SIG-M5 treated with dmso at 0.1 percent for 504 hours (cell line): ENCODE measurements at regions not wholly inside any gene's neighbourhood (a gene's known extent, or its start where the extent isn't known, plus 50 kb on each side); places are given as distances from the start of the nearest gene placed in this dataset.
"Not testable (repeated sequence)": the region's sequence is repeated elsewhere in the genome, so short reads cannot be mapped to it uniquely, and the experiment has no call there.

Experiments
- DNase-seq: peaks from one replicate; lab custom pipeline; 2025; ENCODE audit not compliant: unreplicated experiment; lab: John Stamatoyannopoulos, UW

- DNase-seq, result no peak
Measured at GRCh38 chr7:119758254-119758653, 514.7 kb upstream of the KCND2 start.

DNA sequence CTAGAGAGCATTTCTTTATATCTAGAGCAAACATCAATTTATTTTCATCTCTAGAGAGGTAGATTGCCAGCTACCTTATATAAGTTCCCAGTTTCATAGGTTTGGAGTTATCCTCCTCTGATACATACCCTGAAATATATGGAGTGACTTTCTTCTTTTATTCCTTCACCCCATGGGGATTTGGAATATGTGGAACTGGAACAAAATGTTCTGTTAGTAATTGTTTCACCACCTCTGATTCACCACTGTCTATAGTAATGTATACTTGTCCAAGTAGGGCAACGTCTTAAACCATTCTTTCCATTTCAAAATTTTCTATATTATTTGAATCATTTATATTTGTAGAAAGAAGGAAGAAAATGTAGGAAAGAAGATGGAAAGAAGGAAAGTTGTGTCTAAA lies 511.2 kb upstream of the KCND2 start:
- DNase-seq, result no peak

DNA sequence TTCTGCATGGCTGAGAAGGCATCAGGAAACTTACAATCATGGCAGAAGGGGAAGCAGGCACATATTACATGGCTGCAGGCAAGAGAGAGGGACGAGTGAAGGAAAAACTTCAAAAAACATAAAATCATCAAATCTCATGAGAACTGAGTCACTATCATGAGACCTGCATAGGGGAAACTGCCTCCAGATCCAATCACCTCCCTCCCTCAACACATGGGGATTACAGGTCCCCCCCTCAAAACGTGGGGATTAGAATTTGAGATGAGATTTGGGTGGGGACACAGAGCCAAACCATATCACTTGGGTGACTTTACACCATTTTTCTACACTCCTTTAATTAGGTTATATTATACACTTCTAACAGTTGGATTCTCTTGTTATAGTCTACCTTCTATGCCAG lies 490.7 kb upstream of the KCND2 start:
- no peak for DNase-seq

GRCh38 chr7:119783799-119784198 lies 489.2 kb upstream of the KCND2 start:
- no peak for DNase-seq

GRCh38 chr7:119802147-119802546 lies 470.8 kb upstream of the KCND2 start:
- no peak for DNase-seq

GRCh38 chr7:119825091-119825655 lies 447.8 kb upstream of the KCND2 start:
- DNase-seq, result no peak

DNA sequence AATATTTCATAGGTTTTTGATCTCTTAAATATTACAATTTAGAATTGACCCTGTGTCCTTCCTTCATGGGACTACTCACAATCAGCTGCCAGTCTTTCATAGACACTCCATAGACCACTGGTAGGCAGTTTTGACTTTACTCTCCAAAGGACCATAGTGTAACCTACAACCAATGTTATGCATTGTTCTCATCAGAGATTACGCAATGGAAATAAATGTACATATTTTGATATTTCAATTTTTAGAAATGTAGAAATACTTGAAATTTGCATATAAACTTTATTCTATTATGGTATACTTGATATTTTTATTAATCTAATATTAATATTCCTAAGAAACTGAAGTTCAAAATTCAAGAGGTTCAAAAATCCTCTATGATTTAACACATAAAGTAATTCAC lies 446.4 kb upstream of the KCND2 start:
- no peak for DNase-seq

GRCh38 chr7:119838444-119838843 lies 434.5 kb upstream of the KCND2 start:
- DNase-seq, result no peak

- no peak for DNase-seq
Measured at GRCh38 chr7:119842337-119842736, 430.6 kb upstream of the KCND2 start.

GRCh38 chr7:119842786-119843185 lies 430.2 kb upstream of the KCND2 start:
- DNase-seq, result no peak

DNA sequence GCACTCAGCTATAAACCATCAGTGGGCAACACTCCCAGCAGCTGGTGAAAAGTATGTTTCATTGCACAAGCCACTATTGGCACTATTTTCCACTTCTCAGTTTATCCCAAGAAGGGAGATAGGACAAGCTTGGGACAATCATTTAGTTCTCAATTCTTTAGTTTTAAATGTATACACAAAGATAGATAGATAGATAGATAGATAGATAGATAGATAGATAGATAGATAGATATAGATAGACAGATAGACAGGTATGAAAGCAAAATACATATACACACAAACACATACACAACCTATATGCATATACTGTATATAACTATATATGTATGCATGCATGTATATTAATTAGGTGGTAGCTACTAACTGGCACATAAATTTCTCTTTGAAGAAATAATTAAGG lies 411.6 kb upstream of the KCND2 start:
- no peak for DNase-seq

GRCh38 chr7:119868387-119868786 lies 404.6 kb upstream of the KCND2 start:
- no peak for DNase-seq

DNA sequence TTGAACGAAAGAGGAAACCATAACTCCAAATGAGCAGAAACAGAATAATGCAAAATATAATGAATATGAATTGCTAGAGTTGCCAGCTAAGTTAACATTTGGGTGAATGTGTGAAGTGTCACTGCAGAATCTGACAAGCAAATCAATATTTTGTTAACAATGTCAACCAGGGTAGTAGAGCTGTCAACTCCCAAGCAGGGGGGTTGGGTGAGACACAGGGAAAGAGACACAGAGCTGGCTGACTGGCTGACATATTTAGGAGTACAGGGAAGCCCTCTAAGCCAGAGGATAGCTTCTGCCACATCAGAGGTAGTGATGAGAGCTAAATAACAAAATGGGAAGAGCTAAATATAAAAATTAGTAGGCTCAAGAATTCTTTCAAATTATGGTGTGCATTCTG lies 393.1 kb upstream of the KCND2 start:
- DNase-seq, result no peak

- no peak for DNase-seq
Measured at GRCh38 chr7:119886007-119886406, 387.0 kb upstream of the KCND2 start.

- not testable (repeated sequence) for DNase-seq
Measured at GRCh38 chr7:119886525-119886924, 386.4 kb upstream of the KCND2 start.

DNA sequence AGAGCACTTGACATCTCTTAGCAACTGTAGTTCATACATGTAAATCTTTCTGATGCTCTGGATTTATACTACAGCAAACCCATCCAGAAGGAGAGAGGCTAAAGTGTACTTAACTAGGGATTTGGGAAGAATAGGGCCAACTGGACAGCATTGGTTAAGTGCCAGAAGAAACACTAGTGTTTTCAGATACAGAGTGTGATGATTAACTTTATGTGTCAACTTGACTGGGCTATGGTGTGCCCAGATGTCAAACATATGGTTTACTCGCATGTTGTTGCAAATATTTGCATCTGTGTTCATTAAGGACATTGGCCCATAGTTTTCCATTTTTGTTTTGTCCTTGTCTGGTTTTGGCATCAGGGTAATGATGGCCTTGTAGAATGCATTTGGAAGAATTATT lies 384.7 kb upstream of the KCND2 start:
- no peak for DNase-seq

DNA sequence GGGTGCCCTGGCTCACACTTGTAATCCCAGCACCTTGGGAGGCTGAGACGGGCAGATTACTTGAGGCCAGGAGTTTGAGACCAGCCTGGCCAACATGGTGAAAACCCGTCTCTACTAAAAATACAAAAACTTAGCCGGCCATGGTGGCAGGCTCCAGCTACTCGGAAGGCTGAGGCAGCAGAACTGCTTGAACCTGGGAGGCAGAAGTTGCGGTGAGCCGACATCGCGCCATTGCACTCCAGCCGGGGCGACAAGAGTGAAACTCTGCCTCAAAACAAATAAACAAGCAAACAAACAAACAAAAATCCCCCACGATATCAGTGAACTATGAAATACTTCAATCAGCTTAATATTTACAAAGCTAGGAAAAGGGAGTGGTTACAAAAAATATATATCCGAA lies 382.3 kb upstream of the KCND2 start:
- no peak for DNase-seq

GRCh38 chr7:119895320-119895719 lies 377.7 kb upstream of the KCND2 start:
- DNase-seq, result no peak

- DNase-seq, result no peak
Measured at GRCh38 chr7:119896386-119896785, 376.6 kb upstream of the KCND2 start.

DNA sequence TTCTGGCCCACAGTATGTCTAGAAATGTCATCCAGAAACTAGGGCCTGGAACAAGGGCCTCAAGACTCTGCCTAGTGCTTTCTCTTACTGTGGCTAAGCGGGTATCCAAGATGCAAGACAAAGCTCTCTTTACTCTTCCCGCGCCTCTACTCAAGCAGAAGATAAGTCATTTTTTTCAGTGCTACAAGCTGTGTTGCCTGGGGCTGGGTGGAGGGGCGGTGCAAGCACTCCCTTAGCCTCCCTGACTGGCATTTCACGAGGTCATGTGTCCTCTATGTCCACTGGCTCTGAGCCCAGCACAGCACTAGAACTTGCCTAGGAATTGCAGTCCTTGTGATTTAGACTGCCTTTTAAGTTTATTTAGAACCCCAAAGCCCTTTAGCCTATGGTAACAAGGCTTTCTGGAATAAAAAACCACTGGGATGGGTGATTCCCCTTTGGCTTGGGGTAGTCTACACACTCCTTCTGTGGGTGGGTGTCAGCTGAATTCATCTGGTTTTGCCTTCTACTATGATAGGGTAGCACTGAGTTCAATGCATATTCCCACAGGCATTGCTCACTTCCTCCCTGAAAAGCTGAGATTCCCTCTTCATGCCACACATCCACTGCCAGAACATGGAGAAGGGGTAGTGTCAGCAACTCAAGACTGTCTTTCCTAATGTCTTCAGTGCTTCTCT lies 371.8 kb upstream of the KCND2 start:
- no peak for DNase-seq

- no peak for DNase-seq
Measured at GRCh38 chr7:119903085-119903484, 369.9 kb upstream of the KCND2 start.

- DNase-seq, result no peak
Measured at GRCh38 chr7:119905495-119905894, 367.5 kb upstream of the KCND2 start.

GRCh38 chr7:119908948-119909347 lies 364.0 kb upstream of the KCND2 start:
- no peak for DNase-seq
